GM18499 (cell line): ENCODE measurements at regions not wholly inside any gene's neighbourhood (a gene's known extent, or its start where the extent isn't known, plus 50 kb on each side); places are given as distances from the start of the nearest gene placed in this dataset.
"Not testable (repeated sequence)": the region's sequence is repeated elsewhere in the genome, so short reads cannot be mapped to it uniquely, and the experiment has no call there.

Experiments used
- ATAC-seq: cut with Tn5 transposase; IDR thresholded peaks from one replicate; pipeline ENCODE4 v1.9.1; 2021; ENCODE audit warnings: moderate number of reproducible peaks; ENCODE audit not compliant: insufficient read depth, unreplicated experiment

- ATAC-seq = no peak
Observed at GRCh38 chr4:147219145-147219544, 261.8 kb upstream of the EDNRA start.

GRCh38 chr4:147220833-147221232 lies 260.1 kb upstream of the EDNRA start:
- no peak for ATAC-seq

GRCh38 chr4:147222906-147223305 lies 258.0 kb upstream of the EDNRA start:
- ATAC-seq = no peak

- ATAC-seq = no peak
Observed at GRCh38 chr4:147223576-147223975, 257.3 kb upstream of the EDNRA start.

GRCh38 chr4:147236806-147237205 lies 244.1 kb upstream of the EDNRA start:
- no peak for ATAC-seq

- no peak for ATAC-seq
Observed at GRCh38 chr4:147244786-147245185, 236.1 kb upstream of the EDNRA start.

GRCh38 chr4:147246096-147246495 lies 234.8 kb upstream of the EDNRA start:
- no peak for ATAC-seq

GRCh38 chr4:147246528-147246927 lies 234.4 kb upstream of the EDNRA start:
- ATAC-seq = not testable (repeated sequence)

GRCh38 chr4:147247579-147247978 lies 233.3 kb upstream of the EDNRA start:
- no peak for ATAC-seq

GRCh38 chr4:147250062-147250461 lies 230.8 kb upstream of the EDNRA start:
- no peak for ATAC-seq

GRCh38 chr4:147255268-147255667 lies 225.6 kb upstream of the EDNRA start:
- ATAC-seq = not testable (repeated sequence)

- not testable (repeated sequence) for ATAC-seq
Observed at GRCh38 chr4:147259271-147259670, 221.6 kb upstream of the EDNRA start.

- ATAC-seq = no peak
Observed at GRCh38 chr4:147284256-147284835, 196.6 kb upstream of the EDNRA start.

- no peak for ATAC-seq
Observed at GRCh38 chr4:147284935-147285334, 196.0 kb upstream of the EDNRA start.

- ATAC-seq = no peak
Observed at GRCh38 chr4:147285751-147286150, 195.1 kb upstream of the EDNRA start.

- no peak for ATAC-seq
Observed at GRCh38 chr4:147286846-147287587, 193.9 kb upstream of the EDNRA start.

- no peak for ATAC-seq
Observed at GRCh38 chr4:147287588-147287890, 193.4 kb upstream of the EDNRA start.

GRCh38 chr4:147288512-147288911 lies 192.4 kb upstream of the EDNRA start:
- no peak for ATAC-seq

- ATAC-seq = no peak
Observed at GRCh38 chr4:147289181-147289580, 191.7 kb upstream of the EDNRA start.

GRCh38 chr4:147292604-147293313 lies 188.1 kb upstream of the EDNRA start:
- not testable (repeated sequence) for ATAC-seq

- ATAC-seq = not testable (repeated sequence)
Observed at GRCh38 chr4:147293314-147293677, 187.6 kb upstream of the EDNRA start.

- ATAC-seq = no peak
Observed at GRCh38 chr4:147299205-147299604, 181.7 kb upstream of the EDNRA start.
